NCI-H510A treated with DMSO at 0.1 percent for 48 hours (cell line): ENCODE measurements at regions not wholly inside any gene's neighbourhood (a gene's known extent, or its start where the extent isn't known, plus 50 kb on each side); places are given as distances from the start of the nearest gene placed in this dataset.

Source experiments
- DNase-seq: peaks from one replicate; lab custom pipeline; 2025; lab: John Stamatoyannopoulos, UW

DNA sequence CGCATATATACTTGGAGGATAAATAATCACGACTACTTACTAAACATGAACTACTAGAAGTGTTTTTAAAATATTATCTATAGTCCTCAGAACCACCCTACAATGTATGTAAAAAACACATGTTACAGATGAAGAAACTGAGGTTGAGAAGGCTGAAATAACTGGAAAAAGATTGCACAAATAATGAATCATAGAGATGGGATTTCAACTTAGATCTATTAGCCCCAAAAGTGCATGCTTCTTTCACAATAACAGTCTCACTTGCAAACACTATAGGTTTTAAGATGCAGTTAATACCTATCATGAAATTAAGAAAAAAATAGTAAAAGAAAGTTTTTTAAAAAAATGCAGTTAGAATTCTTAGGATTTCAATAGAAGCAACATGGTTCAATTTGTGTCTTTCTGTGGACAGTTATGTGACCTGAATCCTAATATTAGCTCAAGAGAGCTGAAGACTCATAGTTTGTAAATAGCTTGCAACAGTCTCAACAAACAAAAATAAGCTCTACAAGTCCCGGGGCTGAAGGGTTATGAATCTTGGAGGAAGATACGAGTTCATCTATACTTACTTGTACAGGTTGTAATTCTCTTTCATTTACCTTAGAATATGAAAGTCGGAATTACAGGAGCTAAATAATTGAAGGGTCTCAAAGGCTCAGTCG, 58.6 kb upstream of the NTPCR start:
- DNase-seq, result no peak

DNA sequence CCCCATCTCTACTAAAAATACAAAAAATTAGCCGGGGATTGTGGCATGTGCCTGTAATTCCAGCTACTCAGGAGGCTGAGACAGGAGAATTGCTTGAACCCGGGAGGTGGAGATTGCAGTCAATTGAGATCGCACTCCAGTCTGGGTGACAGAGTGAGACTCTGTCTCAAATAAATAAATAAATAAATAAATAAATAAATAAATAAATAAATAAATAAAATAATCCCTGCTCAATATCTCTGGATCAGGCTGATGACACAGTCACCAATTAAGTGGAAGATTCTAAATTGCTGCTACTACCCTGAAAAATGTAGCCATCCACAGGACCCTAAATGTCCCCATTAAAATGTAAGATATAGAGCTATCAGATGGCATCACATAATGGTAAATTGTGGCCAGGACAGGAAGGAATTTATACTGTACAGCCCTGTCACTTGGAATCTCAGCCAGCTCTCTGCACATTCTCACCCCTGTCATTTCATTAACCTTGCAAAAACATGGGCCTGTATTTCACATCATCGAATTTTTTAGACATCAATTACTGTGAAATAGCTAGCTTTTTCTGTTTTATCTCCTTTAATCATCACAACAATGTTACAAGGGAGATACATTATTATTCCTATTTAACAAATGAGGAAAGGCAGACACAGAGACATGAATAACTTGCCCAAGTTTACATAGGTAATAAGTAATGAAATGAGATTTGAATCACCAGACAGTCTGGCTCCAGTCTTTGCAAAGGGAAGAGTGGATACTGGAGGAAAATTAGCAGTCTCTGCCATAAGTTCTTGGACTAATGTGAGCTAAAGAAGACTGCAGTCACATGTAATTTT, 56.7 kb upstream of the NTPCR start:
- no peak for DNase-seq

DNA sequence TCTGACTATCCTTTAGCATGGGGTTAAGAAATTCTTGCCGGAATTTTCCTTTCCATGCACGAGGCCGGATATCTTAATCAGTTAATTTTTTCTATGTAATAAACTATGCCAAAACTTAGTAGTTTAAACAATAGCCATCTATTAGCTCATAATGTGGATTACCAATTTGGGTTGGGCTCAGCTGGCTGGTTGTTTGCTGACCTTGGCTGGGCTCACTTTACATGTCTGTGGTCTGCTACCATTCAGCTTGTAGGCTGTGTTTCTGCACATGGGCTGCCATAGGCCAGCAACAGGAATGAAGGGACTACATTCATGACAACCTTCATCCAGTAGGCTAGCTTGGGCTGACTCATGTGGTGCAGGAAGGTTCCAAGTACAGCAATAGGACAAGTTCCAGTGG, 56.0 kb upstream of the NTPCR start:
- no peak for DNase-seq

DNA sequence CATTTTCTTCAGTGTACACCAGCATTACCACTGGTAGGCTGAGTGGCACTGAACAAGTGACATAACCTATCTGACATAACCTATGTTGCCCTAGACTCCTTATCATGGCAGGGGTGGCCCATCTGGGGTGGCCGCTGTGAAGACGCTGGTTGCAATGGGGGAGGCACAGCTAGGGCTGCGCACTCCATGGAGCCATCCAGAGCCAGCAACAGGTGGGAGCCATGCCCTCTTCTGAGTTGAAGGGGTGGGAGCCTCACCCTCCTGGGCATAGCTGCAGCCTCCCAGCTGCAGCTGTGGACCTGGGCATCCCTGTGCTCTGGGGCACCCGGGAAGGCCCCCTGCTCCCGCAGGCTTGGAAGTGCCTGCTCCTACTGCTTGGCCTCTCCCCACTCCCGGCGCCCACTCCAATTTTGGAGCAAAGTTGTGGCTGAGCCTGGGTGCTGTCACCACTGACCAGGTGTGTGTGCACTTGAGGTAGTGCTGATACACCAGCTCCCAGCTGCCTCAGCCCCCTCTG, 52.4 kb upstream of the NTPCR start:
- no peak for DNase-seq

DNA sequence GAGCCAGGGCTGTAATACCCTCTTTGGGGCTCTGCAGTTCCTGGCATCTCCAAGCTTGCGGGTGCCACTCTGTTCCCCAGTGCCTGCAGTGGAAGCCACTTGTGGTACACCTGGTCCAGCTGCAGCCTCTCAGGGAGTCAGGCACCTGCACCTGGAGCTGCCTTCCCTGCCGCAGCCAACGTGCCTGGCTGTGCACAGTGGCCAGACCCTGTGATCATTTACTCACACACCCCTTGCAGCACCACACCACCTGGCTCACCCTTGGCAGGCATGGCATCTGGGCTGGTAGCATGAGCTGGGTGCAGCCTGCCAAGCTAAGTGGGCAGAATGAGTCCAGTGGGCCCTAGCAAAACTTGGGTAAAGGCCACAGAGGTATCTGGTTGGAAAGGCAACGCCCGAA, 51.1 kb upstream of the NTPCR start:
- DNase-seq, result peak; percentile 22

DNA sequence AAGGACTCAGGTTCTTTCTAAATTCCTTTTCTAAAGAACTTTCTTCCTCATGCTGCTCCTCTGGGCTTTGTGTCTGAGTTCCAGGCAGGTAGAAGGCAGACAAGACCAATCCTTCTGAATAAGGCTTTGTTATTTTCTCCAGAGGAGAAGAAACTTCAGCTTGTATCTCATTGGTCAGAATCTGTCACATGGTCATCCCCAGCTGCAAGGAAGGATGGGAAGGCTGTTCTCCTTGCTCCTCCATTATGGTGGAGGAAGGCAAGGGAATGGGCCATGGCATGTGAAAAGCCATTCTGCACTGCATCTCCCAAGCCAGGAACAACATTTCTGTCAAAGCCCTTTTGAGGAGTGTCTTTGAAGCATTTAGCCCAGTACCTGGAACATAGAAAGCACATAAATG, 50.6 kb upstream of the NTPCR start:
- no peak for DNase-seq
